Fibroblast of the aortic adventitia (primary cell): ENCODE measurements at regions not wholly inside any gene's neighbourhood (a gene's known extent, or its start where the extent isn't known, plus 50 kb on each side); places are given as distances from the start of the nearest gene placed in this dataset.
"Not testable (repeated sequence)": the region's sequence is repeated elsewhere in the genome, so short reads cannot be mapped to it uniquely, and the experiment has no call there.

ENCODE experiments used
- DNase-seq: peaks from one replicate; pipeline ENCODE4 v3.0.0-alpha.2; 2010; ENCODE audit warnings: low read depth
- H3K4me3 ChIP-seq: 2 replicates; pipeline ENCODE4 v1.5.1; 2011; ENCODE audit warnings: low read depth, mild to moderate bottlenecking, control low read depth, low read length, moderate library complexity
- CTCF ChIP-seq: IDR thresholded peaks from 2 replicates; pipeline ENCODE4 v1.5.1; 2011; ENCODE audit warnings: mild to moderate bottlenecking, low read length, control low read depth, inconsistent platforms; ENCODE audit not compliant: insufficient read depth

- no peak overlapping the region for H3K4me3 ChIP-seq
- no peak for DNase-seq
- TF ChIP-seq CTCF: no peak
These were observed 1230.3 kb downstream of the DIAPH3 start for GRCh38 chr13:58933475-58933874.

- no peak overlapping the region for H3K4me3 ChIP-seq
- TF ChIP-seq CTCF: no peak
- no peak for DNase-seq
These were observed 1228.0 kb downstream of the DIAPH3 start for GRCh38 chr13:58935689-58936088.

GRCh38 chr13:58946274-58946673 lies 1217.5 kb downstream of the DIAPH3 start:
- TF ChIP-seq CTCF: no peak
- no peak for DNase-seq
- no peak overlapping the region for H3K4me3 ChIP-seq

DNA sequence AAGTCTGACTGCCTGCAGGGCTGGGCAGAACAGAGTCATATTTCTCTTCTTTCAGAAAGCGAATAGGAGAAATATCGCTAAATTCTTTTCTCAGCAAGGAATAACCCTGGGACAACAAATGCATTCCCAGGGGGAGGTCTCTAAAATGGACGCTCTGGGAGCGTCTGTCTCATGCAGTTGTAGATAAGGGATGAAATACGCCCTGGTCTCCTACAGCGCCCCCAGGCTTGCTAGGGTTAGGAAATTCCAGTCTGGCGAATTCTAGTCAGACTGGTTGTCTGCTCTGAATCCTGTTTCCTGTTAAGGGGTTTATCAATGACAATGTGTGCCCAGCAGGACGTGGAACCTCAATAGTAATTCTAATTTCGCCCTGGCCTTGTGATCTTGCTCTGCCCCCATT lies 1214.1 kb downstream of the DIAPH3 start:
- no peak for DNase-seq
- TF ChIP-seq CTCF: no peak
- H3K4me3 ChIP-seq: no peak overlapping the region

GRCh38 chr13:58950911-58951310 lies 1212.8 kb downstream of the DIAPH3 start:
- H3K4me3 ChIP-seq: no peak overlapping the region
- DNase-seq: no peak
- TF ChIP-seq CTCF: no peak

DNA sequence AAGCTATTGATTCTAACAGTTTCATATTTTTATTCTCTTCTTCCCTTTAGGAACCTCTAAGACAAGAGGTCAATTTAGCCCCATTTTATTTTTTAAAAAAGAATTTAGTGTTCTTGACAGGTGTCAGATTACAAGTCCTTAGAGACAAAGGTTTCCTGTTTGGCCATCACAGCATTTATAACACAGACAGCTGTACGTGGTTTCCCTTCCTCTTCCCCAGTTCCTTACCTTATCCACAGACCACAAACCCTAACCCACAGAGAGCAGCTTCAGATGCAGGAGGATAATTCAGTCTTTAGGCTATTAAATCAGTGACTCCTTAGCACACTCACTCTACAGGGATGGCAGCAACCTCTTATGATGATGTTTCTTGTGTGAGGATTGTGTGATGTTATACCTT lies 1210.1 kb downstream of the DIAPH3 start:
- no peak for TF ChIP-seq CTCF
- no peak overlapping the region for H3K4me3 ChIP-seq
- no peak for DNase-seq

GRCh38 chr13:58955546-58956385 lies 1208.0 kb downstream of the DIAPH3 start:
- no peak for DNase-seq
- TF ChIP-seq CTCF: no peak
- no peak overlapping the region for H3K4me3 ChIP-seq

- DNase-seq: not testable (repeated sequence)
These were observed 1205.6 kb downstream of the DIAPH3 start for GRCh38 chr13:58958097-58958496.

More at GRCh38 chr13:58958097-58958496, 1205.6 kb downstream of the DIAPH3 start:
- H3K4me3 ChIP-seq: not testable (repeated sequence)
